Activated CD8-positive, alpha-beta T cell treated with anti-CD3 and anti-CD28 coated beads, Interleukin-2, amount 10 ng/mL, durations not matched to agents 7 days and 5 days (primary cell): ENCODE measurements at regions not wholly inside any gene's neighbourhood (a gene's known extent, or its start where the extent isn't known, plus 50 kb on each side); places are given as distances from the start of the nearest gene placed in this dataset.
"Not testable (repeated sequence)": the region's sequence is repeated elsewhere in the genome, so short reads cannot be mapped to it uniquely, and the experiment has no call there.

Experiments used
- ATAC-seq: fragments of 150-1000 bp; cut with Tn5 transposase; one replicate; pipeline ENCODE4 v1.10.0; 2021; ENCODE audit warnings: moderate library complexity
- CTCF ChIA-PET: fragments of 350-600 bp; sonication (Branson Sonifier 250); formaldehyde crosslinking; loops from one replicate; lab custom pipeline; 2021; ENCODE audit warnings: antibody characterized with exemption; lab: Charles Lee
- POLR2A ChIA-PET: fragments of 350-600 bp; sonication (Branson Sonifier 250); formaldehyde crosslinking; loops from one replicate; lab custom pipeline; 2021; ENCODE audit warnings: antibody characterized with exemption; lab: Charles Lee
- DNase-seq: peaks from one replicate; pipeline ENCODE4 v3.0.0-alpha.2; 2020
- H3K27ac Mint-ChIP-seq: one replicate; pipeline ENCODE4 v1.8.0; 2021; ENCODE audit warnings: mild to moderate bottlenecking, mixed read lengths
- H3K27me3 Mint-ChIP-seq: one replicate; pipeline ENCODE4 v1.8.0; 2021; ENCODE audit warnings: low read depth, mixed read lengths
- H3K36me3 Mint-ChIP-seq: one replicate; pipeline ENCODE4 v1.8.0; 2021; ENCODE audit warnings: low read depth, mixed read lengths
- H3K4me1 Mint-ChIP-seq: one replicate; pipeline ENCODE4 v1.8.0; 2021; ENCODE audit warnings: low read depth, mixed read lengths
- H3K4me3 Mint-ChIP-seq: one replicate; pipeline ENCODE4 v1.8.0; 2021; ENCODE audit warnings: mild to moderate bottlenecking, mixed read lengths
- H3K9me3 Mint-ChIP-seq: one replicate; pipeline ENCODE4 v1.8.0; 2022; ENCODE audit warnings: mixed read lengths; ENCODE audit not compliant: insufficient read depth

DNA sequence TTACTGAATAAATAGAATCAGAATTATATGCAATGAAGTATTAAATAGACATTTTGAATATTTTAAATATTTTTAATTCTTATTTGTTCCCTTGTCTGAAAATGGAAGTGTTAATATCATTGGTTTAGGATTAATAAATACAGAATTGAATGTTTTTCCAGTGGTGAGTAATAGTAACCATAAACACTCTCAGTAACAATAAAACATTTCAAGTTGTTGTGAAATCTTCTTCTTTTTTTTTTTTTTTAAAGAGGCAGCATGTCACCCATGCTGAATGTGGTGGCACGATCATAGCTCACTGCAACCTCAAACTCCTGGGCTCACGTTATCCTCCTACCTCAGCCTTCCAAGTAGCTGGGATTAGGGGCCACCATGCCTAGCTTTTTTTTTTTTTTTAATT is 86.2 kb upstream of the ZBTB18 start:
- ChIA-PET CTCF (no interaction called here), POLR2A (no interaction called here)
- Mint-ChIP-seq H3K4me1 (no peaks in the 10 kb centered on the region), H3K27ac (no peak overlapping the region), H3K4me3 (no peak overlapping the region), H3K27me3 (peaks cover 5% of the 10 kb centered on the region), H3K36me3 (no peaks in the 10 kb centered on the region), H3K9me3 (no peaks in the 10 kb centered on the region)
- ATAC-seq (no peak), DNase-seq (no peak)

- DNase-seq (no peak), ATAC-seq (no peak)
- Mint-ChIP-seq H3K9me3 (no peaks in the 10 kb centered on the region), H3K4me3 (no peak overlapping the region), H3K27me3 (peaks cover 5% of the 10 kb centered on the region), H3K4me1 (no peaks in the 10 kb centered on the region), H3K36me3 (no peaks in the 10 kb centered on the region), H3K27ac (no peak overlapping the region)
- ChIA-PET CTCF (no interaction called here), POLR2A (no interaction called here)
Measured at GRCh38 chr1:243963571-243963970, 87.5 kb upstream of the ZBTB18 start.

- no peaks in the 10 kb centered on the region for H3K4me1 Mint-ChIP-seq
- CTCF ChIA-PET = interaction anchor here (0.8 kb wide), 1 partner anchor 309 kb away, joined by 3 read pairs; no protein-coding TSS in a partner anchor
- H3K4me3 Mint-ChIP-seq = no peak overlapping the region
- no peak for ATAC-seq
- H3K27ac Mint-ChIP-seq = no peak overlapping the region
- no peak for DNase-seq
- no peaks in the 10 kb centered on the region for H3K36me3 Mint-ChIP-seq
- H3K27me3 Mint-ChIP-seq = peaks cover 3% of the 10 kb centered on the region
- no peaks in the 10 kb centered on the region for H3K9me3 Mint-ChIP-seq
- POLR2A ChIA-PET = no interaction called here
Measured at GRCh38 chr1:243962541-243962940, 88.5 kb upstream of the ZBTB18 start.

DNA sequence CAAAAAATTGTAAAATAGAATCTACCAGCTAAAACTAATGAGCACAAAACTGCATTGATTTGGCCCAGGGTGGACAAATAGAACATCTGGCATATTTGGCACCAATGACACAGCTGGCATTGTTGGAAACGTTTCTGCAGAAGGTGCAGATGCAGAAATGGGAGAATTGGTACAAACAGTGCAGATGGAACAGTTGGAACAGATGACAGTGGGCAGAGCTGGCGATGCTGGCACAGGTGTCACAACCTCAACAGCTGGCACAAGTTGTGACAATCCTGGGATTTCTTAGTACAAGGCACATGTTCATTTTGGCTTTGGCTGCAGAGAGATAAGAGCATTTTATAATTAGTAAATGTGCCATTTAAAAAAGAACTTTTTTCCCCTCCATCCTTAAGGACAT is 91.1 kb upstream of the ZBTB18 start:
- DNase-seq (no peak), ATAC-seq (no peak)
- H3K36me3 Mint-ChIP-seq = no peaks in the 10 kb centered on the region
- no peak overlapping the region for H3K4me3 Mint-ChIP-seq
- ChIA-PET POLR2A (no interaction called here), CTCF (no interaction called here)
- H3K27ac Mint-ChIP-seq = no peak overlapping the region
- no peaks in the 10 kb centered on the region for H3K9me3 Mint-ChIP-seq
- H3K4me1 Mint-ChIP-seq = no peaks in the 10 kb centered on the region
- H3K27me3 Mint-ChIP-seq = peaks cover 3% of the 10 kb centered on the region

- CTCF ChIA-PET = interaction anchor here (1.1 kb wide), 1 partner anchor 613 kb away, joined by 4 read pairs; no protein-coding TSS in a partner anchor
- no peak for ATAC-seq
Measured at GRCh38 chr1:243957141-243957540, 93.9 kb upstream of the ZBTB18 start.

DNA sequence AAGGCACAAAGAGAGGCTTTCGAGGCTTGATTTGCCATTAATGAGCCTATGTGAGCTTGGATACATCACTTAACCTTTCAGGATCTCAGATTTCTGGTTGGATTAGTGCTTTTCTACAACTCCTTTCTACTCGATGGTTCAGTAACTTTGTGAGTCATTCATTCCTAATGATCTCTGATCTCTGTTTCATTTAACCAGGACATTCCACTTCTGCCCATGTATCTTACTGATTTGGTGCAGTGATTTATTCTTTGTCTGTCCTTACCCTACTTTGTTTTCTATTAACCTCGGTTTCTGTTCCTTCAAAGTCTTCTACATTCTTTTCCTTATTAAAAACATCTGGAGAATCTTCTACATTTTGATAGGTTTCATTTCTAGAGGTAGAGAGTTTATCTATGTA is 94.6 kb upstream of the ZBTB18 start:
- Mint-ChIP-seq H3K36me3 (no peaks in the 10 kb centered on the region), H3K27ac (no peak overlapping the region), H3K9me3 (no peaks in the 10 kb centered on the region), H3K4me1 (no peaks in the 10 kb centered on the region), H3K27me3 (peaks cover 5% of the 10 kb centered on the region), H3K4me3 (no peak overlapping the region)
- no peak for DNase-seq
- no peak for ATAC-seq
- POLR2A ChIA-PET = no interaction called here
- CTCF ChIA-PET = no interaction called here

More at GRCh38 chr1:243957141-243957540, 93.9 kb upstream of the ZBTB18 start:
- Mint-ChIP-seq H3K4me1 (no peaks in the 10 kb centered on the region), H3K27me3 (peaks cover 5% of the 10 kb centered on the region), H3K4me3 (no peak overlapping the region), H3K36me3 (no peaks in the 10 kb centered on the region), H3K9me3 (no peaks in the 10 kb centered on the region), H3K27ac (no peak overlapping the region)
- no peak for DNase-seq
- POLR2A ChIA-PET = no interaction called here

DNA sequence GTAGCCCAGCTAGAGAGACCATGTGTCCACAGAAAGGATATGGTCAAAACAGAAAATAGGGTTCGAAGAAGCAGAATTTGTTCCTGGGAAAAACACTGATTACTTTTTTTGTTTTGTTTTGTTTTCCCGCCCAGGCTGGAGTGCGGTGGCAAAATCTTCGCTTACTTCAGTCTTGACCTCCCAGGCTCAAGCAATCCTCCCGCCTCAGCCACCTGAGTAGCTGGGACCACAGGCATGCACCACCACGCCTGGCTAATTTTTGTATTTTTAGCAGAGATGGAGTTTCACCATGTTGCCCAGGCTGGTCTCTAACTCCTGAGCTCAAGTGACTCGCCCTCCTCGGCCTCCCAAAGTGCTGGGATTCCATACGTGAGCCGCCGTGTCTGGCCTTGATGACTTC is 99.9 kb upstream of the ZBTB18 start:
- DNase-seq, H3K9me3 Mint-ChIP-seq: not testable (repeated sequence)

GRCh38 chr1:243950166-243950565 is 100.1 kb upstream of the AKT3 start:
- no peaks in the 10 kb centered on the region for H3K36me3 Mint-ChIP-seq
- H3K9me3 Mint-ChIP-seq = no peaks in the 10 kb centered on the region
- H3K27ac Mint-ChIP-seq = no peak overlapping the region
- H3K4me3 Mint-ChIP-seq = no peak overlapping the region
- ChIA-PET POLR2A (no interaction called here), CTCF (no interaction called here)
- no peaks in the 10 kb centered on the region for H3K4me1 Mint-ChIP-seq
- no peak for DNase-seq
- H3K27me3 Mint-ChIP-seq = peaks cover 3% of the 10 kb centered on the region
- ATAC-seq = no peak

More for the DNA sequence above, 99.9 kb upstream of the ZBTB18 start:
- H3K27me3 Mint-ChIP-seq, POLR2A ChIA-PET, H3K4me1 Mint-ChIP-seq, ATAC-seq, H3K4me3 Mint-ChIP-seq, H3K36me3 Mint-ChIP-seq, CTCF ChIA-PET, H3K27ac Mint-ChIP-seq: not testable (repeated sequence)

- DNase-seq = peak; percentile 40
- Mint-ChIP-seq H3K9me3 (no peaks in the 10 kb centered on the region), H3K27ac (no peak overlapping the region), H3K27me3 (no peaks in the 10 kb centered on the region), H3K4me3 (no peak overlapping the region), H3K36me3 (no peaks in the 10 kb centered on the region), H3K4me1 (no peaks in the 10 kb centered on the region)
- peak; percentile 57 for ATAC-seq
- ChIA-PET POLR2A (no interaction called here), CTCF (no interaction called here)
Measured at GRCh38 chr1:243946946-243947345, 96.9 kb upstream of the AKT3 start.

- ChIA-PET POLR2A (no interaction called here), CTCF (interaction anchor here (0.6 kb wide), 2 partner anchors 204 to 522 kb away, joined by 3 read pairs; no protein-coding TSS in a partner anchor)
Measured at GRCh38 chr1:243946253-243946652, 96.2 kb upstream of the AKT3 start.

GRCh38 chr1:243945727-243946126 is 95.7 kb upstream of the AKT3 start:
- H3K27me3 Mint-ChIP-seq = no peaks in the 10 kb centered on the region
- CTCF ChIA-PET = interaction anchor here (0.6 kb wide), 2 partner anchors 203 to 523 kb away, joined by 3 read pairs; no protein-coding TSS in a partner anchor
- ATAC-seq (no peak), DNase-seq (no peak)
- H3K27ac Mint-ChIP-seq = no peak overlapping the region
- no peak overlapping the region for H3K4me3 Mint-ChIP-seq
- no peaks in the 10 kb centered on the region for H3K9me3 Mint-ChIP-seq
- H3K4me1 Mint-ChIP-seq = no peaks in the 10 kb centered on the region
- POLR2A ChIA-PET = no interaction called here
- no peaks in the 10 kb centered on the region for H3K36me3 Mint-ChIP-seq

More at GRCh38 chr1:243946253-243946652, 96.2 kb upstream of the AKT3 start:
- Mint-ChIP-seq H3K27me3 (no peaks in the 10 kb centered on the region), H3K4me1 (no peaks in the 10 kb centered on the region), H3K36me3 (no peaks in the 10 kb centered on the region), H3K4me3 (no peak overlapping the region), H3K9me3 (no peaks in the 10 kb centered on the region), H3K27ac (no peak overlapping the region)
- ATAC-seq (no peak), DNase-seq (no peak)

GRCh38 chr1:243944429-243945160 is 94.6 kb upstream of the AKT3 start:
- ATAC-seq = no peak
- ChIA-PET CTCF (no interaction called here), POLR2A (no interaction called here)
- no peak for DNase-seq
- no peak overlapping the region for H3K27ac Mint-ChIP-seq
- no peaks in the 10 kb centered on the region for H3K27me3 Mint-ChIP-seq
- H3K36me3 Mint-ChIP-seq = no peaks in the 10 kb centered on the region
- no peak overlapping the region for H3K4me3 Mint-ChIP-seq
- no peaks in the 10 kb centered on the region for H3K9me3 Mint-ChIP-seq
- H3K4me1 Mint-ChIP-seq = no peaks in the 10 kb centered on the region
